M059J (cell line): ENCODE measurements at regions not wholly inside any gene's neighbourhood (a gene's known extent, or its start where the extent isn't known, plus 50 kb on each side); places are given as distances from the start of the nearest gene placed in this dataset.

ENCODE experiments used
- DNase-seq: peaks from one replicate; pipeline ENCODE4 v3.0.0-alpha.2; 2012; ENCODE audit warnings: low read depth

DNA sequence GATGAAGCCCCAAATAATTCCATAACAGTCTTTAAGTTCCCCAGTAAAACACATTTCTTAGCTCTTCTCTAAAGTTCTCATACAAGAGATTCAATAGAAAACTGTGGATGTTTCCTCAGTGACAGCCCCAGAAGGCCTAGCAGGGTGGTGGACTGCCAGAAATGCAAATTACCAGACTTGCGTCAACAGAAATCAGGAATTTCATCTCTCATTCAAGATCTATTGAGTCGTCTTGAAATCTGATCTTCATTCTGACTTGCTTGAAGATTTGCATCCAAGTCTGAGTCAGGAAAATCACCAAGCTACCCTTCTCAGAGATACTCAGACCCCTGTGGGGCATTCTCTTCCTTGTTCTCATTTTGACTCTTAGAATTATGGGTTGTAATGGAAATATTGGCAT lies 68.9 kb upstream of the NDP start:
- DNase-seq = peak; percentile 52

DNA sequence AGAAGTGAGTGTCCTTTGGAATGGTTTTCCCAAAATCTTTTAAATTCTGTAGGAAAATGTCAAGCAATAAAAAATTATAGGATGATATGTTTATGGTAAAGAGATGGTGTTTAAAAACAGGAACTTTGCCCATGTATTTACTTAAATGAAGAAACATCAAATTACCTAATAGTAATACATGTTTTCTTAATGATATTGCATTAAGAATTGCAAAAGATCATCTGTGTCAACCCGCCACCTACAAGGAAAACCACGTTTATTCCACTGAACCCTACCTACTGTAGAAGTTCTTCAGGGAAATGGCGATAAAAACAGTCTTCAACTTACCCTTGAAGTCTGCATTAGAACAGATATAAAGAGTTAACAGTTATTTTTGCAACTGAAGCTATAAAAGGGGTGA lies 67.2 kb upstream of the NDP start:
- DNase-seq = no peak

DNA sequence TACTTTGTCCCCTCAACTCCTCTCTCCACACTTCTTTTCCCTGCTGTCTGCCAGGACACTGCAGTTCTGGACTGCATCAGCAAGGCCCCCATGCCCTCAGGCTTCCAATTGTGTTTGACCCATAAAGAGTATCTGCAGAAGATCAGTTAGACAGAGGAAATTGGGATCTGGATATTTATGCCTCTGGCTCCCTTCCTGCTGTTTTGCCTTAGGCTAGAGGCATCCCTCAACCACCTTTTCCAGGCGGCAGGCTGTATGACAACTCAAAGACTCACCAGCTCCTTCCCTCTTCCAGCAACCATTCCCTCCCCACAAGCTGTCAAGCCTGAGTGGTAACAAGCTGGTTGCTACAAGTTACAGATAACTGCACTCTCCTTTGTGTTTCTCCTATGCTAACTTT lies 66.4 kb upstream of the NDP start:
- DNase-seq = peak; percentile 52

DNA sequence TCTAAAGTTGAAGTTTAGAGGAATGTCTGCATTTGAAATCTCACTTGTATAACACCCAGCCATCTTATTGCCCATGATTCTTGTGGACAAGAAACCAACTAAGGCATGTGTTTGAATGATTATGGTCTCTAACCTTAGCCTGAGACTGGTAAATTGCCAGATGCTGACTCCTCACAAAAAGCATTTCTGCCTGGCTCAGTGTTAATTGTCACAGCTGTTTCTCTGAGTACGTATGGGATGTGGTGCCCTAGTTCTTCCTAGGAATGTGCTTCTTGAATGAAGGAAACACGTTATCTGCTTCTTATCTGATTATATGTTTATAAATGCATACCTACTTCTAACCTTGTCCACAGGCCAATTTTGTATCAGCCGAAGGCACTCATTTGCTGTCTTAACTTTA lies 63.1 kb upstream of the NDP start:
- peak; percentile 89 for DNase-seq

DNA sequence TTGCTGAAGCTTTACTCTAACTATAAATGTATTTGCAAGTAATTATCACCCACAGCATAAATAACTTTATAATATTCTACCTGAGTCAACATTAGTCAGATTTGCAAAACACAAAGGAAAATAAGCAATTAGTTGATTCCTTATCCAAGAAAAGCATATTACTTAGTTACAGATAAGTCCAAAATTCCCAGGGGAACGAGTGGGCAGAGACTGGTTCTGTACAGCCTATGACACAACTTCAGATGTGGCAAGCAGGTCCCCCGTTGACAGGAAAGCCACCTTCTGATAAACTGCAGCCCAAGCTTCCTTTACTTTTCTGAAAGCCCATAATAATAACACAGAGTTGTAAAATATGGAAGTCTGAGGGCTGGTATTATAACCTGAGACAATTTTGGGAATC lies 62.4 kb upstream of the NDP start:
- DNase-seq = peak; percentile 21

DNA sequence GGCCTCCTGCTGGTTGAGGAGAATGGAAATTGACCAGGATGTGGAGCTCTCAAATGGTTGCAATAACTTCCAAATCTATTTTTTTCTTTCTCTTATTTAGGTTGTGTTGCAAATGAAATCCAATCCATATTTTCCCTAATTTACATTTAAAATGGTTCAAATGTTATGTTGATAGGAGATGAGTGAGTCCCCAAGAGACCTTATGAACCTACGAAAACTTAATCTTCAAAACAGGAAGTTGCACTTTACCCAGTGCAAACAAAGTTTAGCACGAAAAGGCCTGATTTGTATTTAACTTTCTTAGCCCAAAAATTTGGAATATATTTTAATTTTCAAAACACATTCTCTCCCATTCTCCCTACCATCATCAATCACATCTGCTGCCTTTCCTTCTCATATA lies 59.3 kb upstream of the NDP start:
- DNase-seq = no peak

DNA sequence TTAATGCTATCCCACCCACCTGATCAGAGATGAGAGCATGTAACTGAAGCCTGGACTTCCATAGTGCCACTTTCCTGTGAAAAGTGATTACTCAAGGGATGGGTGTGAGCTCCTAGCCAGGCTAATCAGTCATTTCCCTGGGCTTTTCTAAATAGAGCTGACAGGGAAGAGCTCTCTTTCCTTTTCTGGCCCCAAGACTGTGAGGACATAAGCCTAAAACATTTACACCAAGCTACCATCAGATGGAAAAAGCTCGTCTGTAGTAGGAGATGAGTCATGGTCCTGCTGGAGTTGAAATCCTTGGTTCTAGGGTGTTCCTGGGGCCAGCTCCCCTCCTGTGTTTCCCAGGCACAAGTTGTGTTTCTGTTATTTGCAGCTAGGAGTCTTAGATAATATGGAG lies 52.4 kb upstream of the NDP start:
- peak; percentile 84 for DNase-seq
